ENCODE measurements at regions not wholly inside any gene's neighbourhood (a gene's known extent, or its start where the extent isn't known, plus 50 kb on each side); places are given as distances from the start of the nearest gene placed in this dataset.
"Not testable (repeated sequence)": the region's sequence is repeated elsewhere in the genome, so short reads cannot be mapped to it uniquely, and the experiment has no call there.

GRCh38 chr15:31718625-31719024 lies 311.7 kb upstream of the CHRNA7 start:
- H3K4me1 ChIP-seq (ENCODE audit: insufficient read depth, low read length); H2AFZ ChIP-seq (ENCODE audit: low read depth, low read length); H3K36me3 ChIP-seq (ENCODE audit: insufficient read depth, low read length); H3K27me3 ChIP-seq (ENCODE audit: insufficient read depth, low read length); H3K9me3 ChIP-seq (ENCODE audit: low read length); H3K4me3 ChIP-seq (ENCODE audit: low read length): not testable (repeated sequence)

GRCh38 chr15:31719396-31720022 lies 310.8 kb upstream of the CHRNA7 start:
- not testable (repeated sequence) for H3K9me3 ChIP-seq (ENCODE audit: low read length); H3K4me3 ChIP-seq (ENCODE audit: low read length)

GRCh38 chr15:31723019-31723418 lies 307.3 kb upstream of the CHRNA7 start:
- not testable (repeated sequence) for H2AFZ ChIP-seq (ENCODE audit: low read depth, low read length); H3K4me1 ChIP-seq (ENCODE audit: insufficient read depth, low read length); H3K36me3 ChIP-seq (ENCODE audit: insufficient read depth, low read length); H3K9me3 ChIP-seq (ENCODE audit: low read length); H3K27me3 ChIP-seq (ENCODE audit: insufficient read depth, low read length); H3K4me3 ChIP-seq (ENCODE audit: low read length)

More at GRCh38 chr15:31719396-31720022, 310.8 kb upstream of the CHRNA7 start:
- H3K27me3 ChIP-seq (ENCODE audit: insufficient read depth, low read length); H3K36me3 ChIP-seq (ENCODE audit: insufficient read depth, low read length); H3K4me1 ChIP-seq (ENCODE audit: insufficient read depth, low read length); H2AFZ ChIP-seq (ENCODE audit: low read depth, low read length): not testable (repeated sequence)

- H3K9me3 ChIP-seq (ENCODE audit: low read length); H2AFZ ChIP-seq (ENCODE audit: low read depth, low read length); H3K36me3 ChIP-seq (ENCODE audit: insufficient read depth, low read length); H3K4me1 ChIP-seq (ENCODE audit: insufficient read depth, low read length); H3K27me3 ChIP-seq (ENCODE audit: insufficient read depth, low read length); H3K4me3 ChIP-seq (ENCODE audit: low read length): not testable (repeated sequence)
Measured at GRCh38 chr15:31724903-31725302, 305.4 kb upstream of the CHRNA7 start.

GRCh38 chr15:31725619-31726018 lies 304.7 kb upstream of the CHRNA7 start:
- H3K36me3 ChIP-seq (ENCODE audit: insufficient read depth, low read length); H3K27me3 ChIP-seq (ENCODE audit: insufficient read depth, low read length); H2AFZ ChIP-seq (ENCODE audit: low read depth, low read length); H3K4me3 ChIP-seq (ENCODE audit: low read length); H3K4me1 ChIP-seq (ENCODE audit: insufficient read depth, low read length); H3K9me3 ChIP-seq (ENCODE audit: low read length): not testable (repeated sequence)

GRCh38 chr15:31727612-31728011 lies 302.7 kb upstream of the CHRNA7 start:
- Histone ChIP-seq H2AFZ (ENCODE audit: low read depth, low read length) (no peak overlapping the region), H3K36me3 (ENCODE audit: insufficient read depth, low read length) (no peaks in the 10 kb centered on the region), H3K27me3 (ENCODE audit: insufficient read depth, low read length) (no peaks in the 10 kb centered on the region), H3K4me1 (ENCODE audit: insufficient read depth, low read length) (no peaks in the 10 kb centered on the region), H3K9me3 (ENCODE audit: low read length) (no peaks in the 10 kb centered on the region), H3K4me3 (ENCODE audit: low read length) (no peak overlapping the region)

GRCh38 chr15:31732726-31733125 lies 297.6 kb upstream of the CHRNA7 start:
- H2AFZ ChIP-seq (ENCODE audit: low read depth, low read length) = no peak overlapping the region
- H3K36me3 ChIP-seq (ENCODE audit: insufficient read depth, low read length) = no peaks in the 10 kb centered on the region
- no peak overlapping the region for H3K4me3 ChIP-seq (ENCODE audit: low read length)
- no peaks in the 10 kb centered on the region for H3K4me1 ChIP-seq (ENCODE audit: insufficient read depth, low read length)
- H3K9me3 ChIP-seq (ENCODE audit: low read length) = no peaks in the 10 kb centered on the region
- no peaks in the 10 kb centered on the region for H3K27me3 ChIP-seq (ENCODE audit: insufficient read depth, low read length)

- Histone ChIP-seq H3K9me3 (ENCODE audit: low read length) (no peaks in the 10 kb centered on the region), H2AFZ (ENCODE audit: low read depth, low read length) (no peak overlapping the region), H3K4me3 (ENCODE audit: low read length) (no peak overlapping the region), H3K27me3 (ENCODE audit: insufficient read depth, low read length) (no peaks in the 10 kb centered on the region), H3K36me3 (ENCODE audit: insufficient read depth, low read length) (no peaks in the 10 kb centered on the region), H3K4me1 (ENCODE audit: insufficient read depth, low read length) (no peaks in the 10 kb centered on the region)
Measured at GRCh38 chr15:31733424-31733823, 296.9 kb upstream of the CHRNA7 start.

- Histone ChIP-seq H3K36me3 (ENCODE audit: insufficient read depth, low read length) (no peaks in the 10 kb centered on the region), H3K4me1 (ENCODE audit: insufficient read depth, low read length) (no peaks in the 10 kb centered on the region), H3K9me3 (ENCODE audit: low read length) (no peaks in the 10 kb centered on the region), H3K27me3 (ENCODE audit: insufficient read depth, low read length) (no peaks in the 10 kb centered on the region), H2AFZ (ENCODE audit: low read depth, low read length) (no peak overlapping the region), H3K4me3 (ENCODE audit: low read length) (no peak overlapping the region)
Measured at GRCh38 chr15:31740203-31740602, 290.1 kb upstream of the CHRNA7 start.

GRCh38 chr15:31745841-31746240 lies 284.5 kb upstream of the CHRNA7 start:
- Histone ChIP-seq H3K36me3 (ENCODE audit: insufficient read depth, low read length) (no peaks in the 10 kb centered on the region), H3K4me3 (ENCODE audit: low read length) (no peak overlapping the region), H3K9me3 (ENCODE audit: low read length) (no peaks in the 10 kb centered on the region), H3K4me1 (ENCODE audit: insufficient read depth, low read length) (no peaks in the 10 kb centered on the region), H2AFZ (ENCODE audit: low read depth, low read length) (no peak overlapping the region), H3K27me3 (ENCODE audit: insufficient read depth, low read length) (no peaks in the 10 kb centered on the region)

GRCh38 chr15:31752065-31752762 lies 278.1 kb upstream of the CHRNA7 start:
- Histone ChIP-seq H3K27me3 (ENCODE audit: insufficient read depth, low read length) (peaks cover 2% of the 10 kb centered on the region), H3K4me1 (ENCODE audit: insufficient read depth, low read length) (no peaks in the 10 kb centered on the region), H3K4me3 (ENCODE audit: low read length) (no peak overlapping the region), H2AFZ (ENCODE audit: low read depth, low read length) (no peak overlapping the region), H3K36me3 (ENCODE audit: insufficient read depth, low read length) (no peaks in the 10 kb centered on the region), H3K9me3 (ENCODE audit: low read length) (no peaks in the 10 kb centered on the region)

- Histone ChIP-seq H3K4me3 (ENCODE audit: low read length) (no peak overlapping the region), H2AFZ (ENCODE audit: low read depth, low read length) (no peak overlapping the region), H3K27me3 (ENCODE audit: insufficient read depth, low read length) (peaks cover 2% of the 10 kb centered on the region), H3K4me1 (ENCODE audit: insufficient read depth, low read length) (no peaks in the 10 kb centered on the region), H3K9me3 (ENCODE audit: low read length) (no peaks in the 10 kb centered on the region), H3K36me3 (ENCODE audit: insufficient read depth, low read length) (no peaks in the 10 kb centered on the region)
Measured at GRCh38 chr15:31752905-31753304, 277.4 kb upstream of the CHRNA7 start.

- H3K4me3 ChIP-seq (ENCODE audit: low read length) = no peak overlapping the region
- no peak overlapping the region for H2AFZ ChIP-seq (ENCODE audit: low read depth, low read length)
- H3K27me3 ChIP-seq (ENCODE audit: insufficient read depth, low read length) = peaks cover 2% of the 10 kb centered on the region
- no peaks in the 10 kb centered on the region for H3K4me1 ChIP-seq (ENCODE audit: insufficient read depth, low read length)
- no peaks in the 10 kb centered on the region for H3K36me3 ChIP-seq (ENCODE audit: insufficient read depth, low read length)
- H3K9me3 ChIP-seq (ENCODE audit: low read length) = no peaks in the 10 kb centered on the region
Measured at GRCh38 chr15:31758126-31758525, 272.2 kb upstream of the CHRNA7 start.

- H3K9me3 ChIP-seq (ENCODE audit: low read length) = no peaks in the 10 kb centered on the region
- no peak overlapping the region for H3K4me3 ChIP-seq (ENCODE audit: low read length)
- H2AFZ ChIP-seq (ENCODE audit: low read depth, low read length) = no peak overlapping the region
- no peaks in the 10 kb centered on the region for H3K27me3 ChIP-seq (ENCODE audit: insufficient read depth, low read length)
- H3K4me1 ChIP-seq (ENCODE audit: insufficient read depth, low read length) = no peaks in the 10 kb centered on the region
- H3K36me3 ChIP-seq (ENCODE audit: insufficient read depth, low read length) = no peaks in the 10 kb centered on the region
Measured at GRCh38 chr15:31768055-31768454, 262.3 kb upstream of the CHRNA7 start.
